GM19351 (cell line): ENCODE measurements at regions not wholly inside any gene's neighbourhood (a gene's known extent, or its start where the extent isn't known, plus 50 kb on each side); places are given as distances from the start of the nearest gene placed in this dataset.
A peak's percentile ranks its signal among the peaks of the same experiment; 100 is the strongest.

Experiments
- ATAC-seq: cut with Tn5 transposase; IDR thresholded peaks from one replicate; pipeline ENCODE4 v1.9.1; 2021; ENCODE audit warnings: mild to moderate bottlenecking, moderate library complexity; ENCODE audit not compliant: unreplicated experiment

- no peak for ATAC-seq
Measured at GRCh38 chr5:68161156-68161555, 54.4 kb upstream of the PIK3R1 start.

GRCh38 chr5:68159224-68159951 is 56.2 kb upstream of the PIK3R1 start:
- ATAC-seq, result no peak

- ATAC-seq, result no peak
Measured at GRCh38 chr5:68155940-68156339, 59.6 kb upstream of the PIK3R1 start.

- no peak for ATAC-seq
Measured at GRCh38 chr5:68154119-68154857, 61.3 kb upstream of the PIK3R1 start.

- no peak for ATAC-seq
Measured at GRCh38 chr5:68151812-68152211, 63.7 kb upstream of the PIK3R1 start.

- peak; percentile 40 for ATAC-seq
Measured at GRCh38 chr5:68149189-68149588, 66.4 kb upstream of the PIK3R1 start.

- no peak for ATAC-seq
Measured at GRCh38 chr5:68148096-68148495, 67.5 kb upstream of the PIK3R1 start.

GRCh38 chr5:68147659-68148058 is 67.9 kb upstream of the PIK3R1 start:
- no peak for ATAC-seq

- peak; percentile 47 for ATAC-seq
Measured at GRCh38 chr5:68141494-68141893, 74.1 kb upstream of the PIK3R1 start.

- ATAC-seq, result peak; percentile 54
Measured at GRCh38 chr5:68140763-68141162, 74.8 kb upstream of the PIK3R1 start.

- no peak for ATAC-seq
Measured at GRCh38 chr5:68139611-68140441, 75.7 kb upstream of the PIK3R1 start.

- ATAC-seq, result no peak
Measured at GRCh38 chr5:68137511-68138140, 77.9 kb upstream of the PIK3R1 start.

GRCh38 chr5:68134669-68135313 is 80.8 kb upstream of the PIK3R1 start:
- ATAC-seq, result no peak

- ATAC-seq, result no peak
Measured at GRCh38 chr5:68134033-68134668, 81.4 kb upstream of the PIK3R1 start.

- no peak for ATAC-seq
Measured at GRCh38 chr5:68130253-68130652, 85.3 kb upstream of the PIK3R1 start.

GRCh38 chr5:68129364-68129763 is 86.2 kb upstream of the PIK3R1 start:
- ATAC-seq, result no peak

GRCh38 chr5:68126886-68127285 is 88.7 kb upstream of the PIK3R1 start:
- no peak for ATAC-seq

- ATAC-seq, result no peak
Measured at GRCh38 chr5:68122439-68123328, 92.9 kb upstream of the PIK3R1 start.

- no peak for ATAC-seq
Measured at GRCh38 chr5:68116868-68117411, 98.6 kb upstream of the PIK3R1 start.
